Adrenal gland (tissue), 9 donors: ENCODE measurements at regions not wholly inside any gene's neighbourhood (a gene's known extent, or its start where the extent isn't known, plus 50 kb on each side); places are given as distances from the start of the nearest gene placed in this dataset.

Experiments used
- DNase-seq, 7 donors: peaks; one replicate each; pipeline ENCODE4 v3.0.0-alpha.2; 2019 to 2020
- H3K27ac ChIP-seq, 5 donors: fragments of 200-600 bp; sonication (generic) in 4 of 5; 1 replicate in 3 of 5; 2 replicates in 2 of 5; pipeline versions ENCODE4 v1.5.1 to v1.8.0; 2016 to 2020; ENCODE audit warnings: mild to moderate bottlenecking in 1 of 5
- H3K27me3 ChIP-seq: fragments of 200-600 bp; 2 replicates; pipeline ENCODE4 v1.8.0; 2021
- H3K36me3 ChIP-seq, 2 donors: fragments of 200-600 bp; replicated peaks in 1 of 2; 1 replicate in 1 of 2; 2 replicates in 1 of 2; pipeline versions ENCODE4 v1.5.1 to v1.8.0; 2018 to 2022
- H3K4me1 ChIP-seq, 2 donors: fragments of 200-600 bp; replicated peaks in 1 of 2; 1 replicate in 1 of 2; 2 replicates in 1 of 2; pipeline versions ENCODE4 v1.5.1 to v1.8.0; 2018 to 2021
- H3K4me3 ChIP-seq, 4 donors: fragments of 200-600 bp; sonication (generic) in 3 of 4; one replicate each; pipeline ENCODE4 v1.5.1; 2016 to 2018
- H3K9me3 ChIP-seq, 3 donors: fragments of 200-600 bp; sonication (generic) in 1 of 3; replicated peaks in 1 of 3; 1 replicate in 2 of 3; 2 replicates in 1 of 3; pipeline versions ENCODE4 v1.5.1 to v1.8.0; 2016 to 2021
- POLR2A ChIP-seq, 2 donors: fragments of 450-650 bp; IDR thresholded peaks; one replicate each; pipeline ENCODE4 v1.6.1; 2017; ENCODE audit warnings: antibody characterized with exemption in 2 of 2, mild to moderate bottlenecking in 2 of 2, moderate library complexity in 1 of 2
- WGBS, 4 donors: extraction: QIAGEN DNeasy Blood & Tissue Kit in 2 of 4; methylation state at CpG; one replicate each; pipeline versions ENCODE4 v1.1.5 to v1.1.7; 2013 to 2017; 5-methylcytosine and 5-hydroxymethylcytosine counted together
- intact Hi-C, 2 donors: fragments of 100-400 bp; cut with DNase I; formaldehyde crosslinking; loops; one replicate each; pipeline versions ENCODE4 v1.14.1 to v1.15.0; 2022 to 2023
- TF ChIP-seq, protein P1 (sequence below), 6 experiments: fragments of 450-650 bp in 4 of 6; fragments of 200-600 bp in 2 of 6; sonication (generic) in 1 of 6; IDR thresholded peaks; 1 replicate in 5 of 6; 2 replicates in 1 of 6; pipeline versions ENCODE4 v1.5.1 to v1.8.0; 2016 to 2021; ENCODE audit warnings: antibody characterized with exemption in 6 of 6, mild to moderate bottlenecking in 2 of 6, moderate library complexity in 1 of 6
- donor health status: healthy with polysubstance abuse.
- donor health status: Bipolar disorder and iron deficiency.
- donor health status: DM: yes; HTN: yes; CAD: no.
- donor health status: DM: no; HTN: no; CAD: no.
- donor health status: DM: no; HTN: no; CAD: no.

DNA sequence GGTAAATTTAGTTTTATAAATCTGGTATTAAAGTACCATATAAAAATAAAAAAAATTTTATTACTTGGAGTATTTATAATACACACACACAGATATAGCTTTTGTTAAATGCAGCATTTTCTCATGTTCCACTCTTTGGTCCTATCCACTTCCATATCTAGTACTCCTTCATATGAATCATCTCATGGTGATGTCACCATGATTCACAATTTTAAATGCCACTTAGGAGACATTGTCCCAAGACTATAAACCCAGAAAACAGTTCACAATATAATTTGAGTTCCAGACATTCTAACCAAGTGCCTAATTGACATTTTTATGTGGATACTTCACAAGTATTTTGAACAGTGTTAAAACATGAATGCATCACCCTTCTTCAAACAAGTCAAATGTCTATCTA lies 1398.3 kb downstream of the DSC3 start:
- Histone ChIP-seq H3K4me3 (no peak overlapping the region), H3K27ac (no peak overlapping the region), H3K4me1 (no peaks in the 10 kb centered on the region), H3K36me3 (no peaks in the 10 kb centered on the region), H3K27me3 (no peaks in the 10 kb centered on the region), H3K9me3 (no peaks in the 10 kb centered on the region)
- TF ChIP-seq, protein P1, sequence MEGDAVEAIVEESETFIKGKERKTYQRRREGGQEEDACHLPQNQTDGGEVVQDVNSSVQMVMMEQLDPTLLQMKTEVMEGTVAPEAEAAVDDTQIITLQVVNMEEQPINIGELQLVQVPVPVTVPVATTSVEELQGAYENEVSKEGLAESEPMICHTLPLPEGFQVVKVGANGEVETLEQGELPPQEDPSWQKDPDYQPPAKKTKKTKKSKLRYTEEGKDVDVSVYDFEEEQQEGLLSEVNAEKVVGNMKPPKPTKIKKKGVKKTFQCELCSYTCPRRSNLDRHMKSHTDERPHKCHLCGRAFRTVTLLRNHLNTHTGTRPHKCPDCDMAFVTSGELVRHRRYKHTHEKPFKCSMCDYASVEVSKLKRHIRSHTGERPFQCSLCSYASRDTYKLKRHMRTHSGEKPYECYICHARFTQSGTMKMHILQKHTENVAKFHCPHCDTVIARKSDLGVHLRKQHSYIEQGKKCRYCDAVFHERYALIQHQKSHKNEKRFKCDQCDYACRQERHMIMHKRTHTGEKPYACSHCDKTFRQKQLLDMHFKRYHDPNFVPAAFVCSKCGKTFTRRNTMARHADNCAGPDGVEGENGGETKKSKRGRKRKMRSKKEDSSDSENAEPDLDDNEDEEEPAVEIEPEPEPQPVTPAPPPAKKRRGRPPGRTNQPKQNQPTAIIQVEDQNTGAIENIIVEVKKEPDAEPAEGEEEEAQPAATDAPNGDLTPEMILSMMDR (IDR thresholded peaks at IDR 0.05): no peak
- TF ChIP-seq POLR2A (IDR thresholded peaks at IDR 0.05): no peak
- no peak for DNase-seq
- intact Hi-C loops: no loop called here

DNA sequence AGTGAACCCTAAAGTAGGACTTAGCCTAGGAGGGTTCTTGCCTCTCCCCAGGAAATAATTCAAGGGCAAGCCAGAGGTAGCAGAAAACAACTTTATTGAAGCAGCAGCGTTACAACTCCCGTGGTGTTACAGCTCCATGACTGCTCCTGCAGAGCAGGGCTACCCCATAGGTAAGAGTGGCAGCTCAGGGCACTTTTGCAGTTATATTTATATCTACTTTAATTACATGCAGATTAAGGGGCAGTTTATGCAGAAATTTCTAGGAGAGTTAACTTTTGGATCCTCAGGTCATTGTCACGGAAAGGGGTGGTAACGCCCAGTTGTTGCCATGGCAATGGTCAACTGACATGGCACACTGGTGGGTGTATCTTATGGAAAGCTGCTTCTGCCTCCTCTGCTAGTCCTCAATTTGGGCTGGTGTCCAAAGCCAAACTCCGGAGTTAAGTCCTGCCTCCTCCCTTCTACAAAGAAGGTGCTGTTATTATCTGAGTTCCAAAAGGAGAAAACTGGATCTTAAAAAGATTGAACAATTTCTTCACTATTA lies 1413.0 kb downstream of the DSC3 start:
- no peak for DNase-seq
- no peak overlapping the region for H3K27ac ChIP-seq
- H3K27me3 ChIP-seq: no peaks in the 10 kb centered on the region
- H3K4me3 ChIP-seq: no peak overlapping the region
- TF ChIP-seq POLR2A (IDR thresholded peaks at IDR 0.05): no peak
- TF ChIP-seq, protein P1 (IDR thresholded peaks at IDR 0.05): no peak
- intact Hi-C loops: no loop called here
- H3K4me1 ChIP-seq: no peaks in the 10 kb centered on the region
- no peaks in the 10 kb centered on the region for H3K36me3 ChIP-seq
- WGBS, 4 donors: 66 to 88% (median 71%) methylated on average over 5 of the region's 5 CpGs
- no peaks in the 10 kb centered on the region for H3K9me3 ChIP-seq

DNA sequence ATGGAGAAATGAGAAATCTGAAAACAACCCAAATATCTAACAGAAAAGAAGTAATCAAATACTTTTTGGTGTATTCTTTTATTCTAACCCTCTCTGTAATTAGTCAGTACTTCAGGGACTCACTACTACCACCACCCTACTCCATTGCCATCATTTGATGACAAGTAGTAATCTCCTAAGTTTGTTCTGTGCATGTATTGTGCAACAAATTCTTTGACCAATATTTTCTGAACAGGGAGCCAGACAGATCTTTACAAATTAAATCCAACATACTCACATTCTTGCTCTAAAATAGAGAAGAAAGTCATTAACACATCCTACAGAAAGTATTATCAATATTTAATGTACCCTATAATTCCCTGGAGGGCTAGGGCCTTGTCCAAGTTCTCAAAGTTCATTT lies 1416.4 kb downstream of the DSC3 start:
- TF ChIP-seq, protein P1 (IDR thresholded peaks at IDR 0.05): no peak
- no peak for TF ChIP-seq POLR2A (IDR thresholded peaks at IDR 0.05)
- Histone ChIP-seq H3K9me3 (no peaks in the 10 kb centered on the region), H3K4me1 (no peaks in the 10 kb centered on the region), H3K4me3 (no peak overlapping the region), H3K36me3 (no peaks in the 10 kb centered on the region), H3K27me3 (no peaks in the 10 kb centered on the region), H3K27ac (no peak overlapping the region)
- intact Hi-C loops: no loop called here
- no peak for DNase-seq

DNA sequence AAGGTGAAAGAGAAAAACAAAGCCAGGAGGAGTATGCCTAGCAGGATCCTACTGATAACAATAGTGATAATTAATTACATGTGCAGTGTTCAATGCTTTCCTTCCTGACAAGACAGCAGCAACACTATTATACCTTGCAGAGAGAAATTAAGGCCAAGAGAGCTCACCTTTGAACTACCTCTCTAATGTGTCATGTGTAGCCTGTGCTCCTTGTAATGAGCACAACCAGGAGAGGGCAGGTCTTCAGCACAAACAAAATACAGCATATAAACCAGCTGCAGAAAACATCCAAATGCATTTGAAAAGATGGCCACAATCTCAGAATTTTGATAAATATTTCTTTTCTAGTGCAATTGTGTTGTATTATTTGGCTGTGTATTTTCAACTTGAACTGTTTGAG lies 1425.7 kb downstream of the DSC3 start:
- H3K4me1 ChIP-seq: no peaks in the 10 kb centered on the region
- H3K27ac ChIP-seq: no peak overlapping the region
- H3K27me3 ChIP-seq: no peaks in the 10 kb centered on the region
- H3K4me3 ChIP-seq: no peak overlapping the region
- TF ChIP-seq, protein P1 (IDR thresholded peaks at IDR 0.05): no peak
- TF ChIP-seq POLR2A (IDR thresholded peaks at IDR 0.05): no peak
- no peak for DNase-seq
- no peaks in the 10 kb centered on the region for H3K9me3 ChIP-seq
- intact Hi-C loops: no loop called here
- no peaks in the 10 kb centered on the region for H3K36me3 ChIP-seq
